ENCODE measurements at regions not wholly inside any gene's neighbourhood (a gene's known extent, or its start where the extent isn't known, plus 50 kb on each side); places are given as distances from the start of the nearest gene placed in this dataset.

DNA sequence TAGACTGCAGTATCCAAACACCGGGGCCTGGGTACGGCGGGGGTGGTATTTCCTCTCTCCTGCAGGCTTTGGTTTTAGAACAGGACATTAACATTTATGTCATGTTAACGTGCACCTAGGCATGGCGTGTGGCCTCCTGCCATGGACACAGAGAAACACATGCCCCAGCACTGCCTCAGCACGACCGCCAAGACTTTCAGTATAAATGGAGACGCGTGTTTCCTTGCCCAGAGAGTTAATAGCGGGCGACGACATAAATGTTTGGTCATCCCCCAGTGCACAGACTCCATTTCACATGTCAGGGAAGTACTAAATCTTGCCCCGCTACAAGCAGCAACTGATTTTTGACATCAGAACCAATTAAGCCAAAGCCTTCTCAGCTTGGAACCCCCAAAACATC is 737.9 kb downstream of the RAB28 start:
- TF ChIP-seq MIER1 (IDR thresholded peaks at IDR 0.05; ENCODE audit: low read depth), result no peak
- no peak for TF ChIP-seq CREB1 (IDR thresholded peaks at IDR 0.05)
- TF ChIP-seq CREB1 (CRISPR knock-in tag; IDR thresholded peaks at IDR 0.05), result no peak
- no peak for TF ChIP-seq PHF20 (IDR thresholded peaks at IDR 0.05; ENCODE audit: partially characterized antibody)
- no peak for TF ChIP-seq NCOA2 (IDR thresholded peaks at IDR 0.05; ENCODE audit: partially characterized antibody in 2 of 2)
- TF ChIP-seq SP2 (IDR thresholded peaks at IDR 0.05; ENCODE audit: extremely low read depth, low read depth, low read length, poor library complexity, severe bottlenecking), result no peak
- TF ChIP-seq, protein P1, sequence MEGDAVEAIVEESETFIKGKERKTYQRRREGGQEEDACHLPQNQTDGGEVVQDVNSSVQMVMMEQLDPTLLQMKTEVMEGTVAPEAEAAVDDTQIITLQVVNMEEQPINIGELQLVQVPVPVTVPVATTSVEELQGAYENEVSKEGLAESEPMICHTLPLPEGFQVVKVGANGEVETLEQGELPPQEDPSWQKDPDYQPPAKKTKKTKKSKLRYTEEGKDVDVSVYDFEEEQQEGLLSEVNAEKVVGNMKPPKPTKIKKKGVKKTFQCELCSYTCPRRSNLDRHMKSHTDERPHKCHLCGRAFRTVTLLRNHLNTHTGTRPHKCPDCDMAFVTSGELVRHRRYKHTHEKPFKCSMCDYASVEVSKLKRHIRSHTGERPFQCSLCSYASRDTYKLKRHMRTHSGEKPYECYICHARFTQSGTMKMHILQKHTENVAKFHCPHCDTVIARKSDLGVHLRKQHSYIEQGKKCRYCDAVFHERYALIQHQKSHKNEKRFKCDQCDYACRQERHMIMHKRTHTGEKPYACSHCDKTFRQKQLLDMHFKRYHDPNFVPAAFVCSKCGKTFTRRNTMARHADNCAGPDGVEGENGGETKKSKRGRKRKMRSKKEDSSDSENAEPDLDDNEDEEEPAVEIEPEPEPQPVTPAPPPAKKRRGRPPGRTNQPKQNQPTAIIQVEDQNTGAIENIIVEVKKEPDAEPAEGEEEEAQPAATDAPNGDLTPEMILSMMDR (IDR thresholded peaks at IDR 0.05 in 2 of 3, conservative IDR thresholded peaks at IDR 0.05 in 1 of 3; ENCODE audit: insufficient read depth in 2 of 3, low read depth in 1 of 3, low read length in 3 of 3), result no peak
- no peak for TF ChIP-seq NFIC (IDR thresholded peaks at IDR 0.05)
- TF ChIP-seq, protein P2, sequence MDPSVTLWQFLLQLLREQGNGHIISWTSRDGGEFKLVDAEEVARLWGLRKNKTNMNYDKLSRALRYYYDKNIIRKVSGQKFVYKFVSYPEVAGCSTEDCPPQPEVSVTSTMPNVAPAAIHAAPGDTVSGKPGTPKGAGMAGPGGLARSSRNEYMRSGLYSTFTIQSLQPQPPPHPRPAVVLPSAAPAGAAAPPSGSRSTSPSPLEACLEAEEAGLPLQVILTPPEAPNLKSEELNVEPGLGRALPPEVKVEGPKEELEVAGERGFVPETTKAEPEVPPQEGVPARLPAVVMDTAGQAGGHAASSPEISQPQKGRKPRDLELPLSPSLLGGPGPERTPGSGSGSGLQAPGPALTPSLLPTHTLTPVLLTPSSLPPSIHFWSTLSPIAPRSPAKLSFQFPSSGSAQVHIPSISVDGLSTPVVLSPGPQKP (CRISPR knock-in tag; IDR thresholded peaks at IDR 0.05), result no peak
- no peak for TF ChIP-seq ZFP36 (IDR thresholded peaks at IDR 0.05; ENCODE audit: low read depth, low read length, partially characterized antibody)

Measured in K562 (cell line).